ENCODE measurements at regions not wholly inside any gene's neighbourhood (a gene's known extent, or its start where the extent isn't known, plus 50 kb on each side); places are given as distances from the start of the nearest gene placed in this dataset.
"Not testable (repeated sequence)": the region's sequence is repeated elsewhere in the genome, so short reads cannot be mapped to it uniquely, and the experiment has no call there.

- not testable (repeated sequence) for DNase-seq (ENCODE audit: low read depth)
Observed at GRCh38 chr12:31162896-31163560, 89.4 kb downstream of the DDX11 start.

GRCh38 chr12:31174293-31174692 lies 100.6 kb downstream of the DDX11 start:
- not testable (repeated sequence) for DNase-seq (ENCODE audit: low read depth)

DNA sequence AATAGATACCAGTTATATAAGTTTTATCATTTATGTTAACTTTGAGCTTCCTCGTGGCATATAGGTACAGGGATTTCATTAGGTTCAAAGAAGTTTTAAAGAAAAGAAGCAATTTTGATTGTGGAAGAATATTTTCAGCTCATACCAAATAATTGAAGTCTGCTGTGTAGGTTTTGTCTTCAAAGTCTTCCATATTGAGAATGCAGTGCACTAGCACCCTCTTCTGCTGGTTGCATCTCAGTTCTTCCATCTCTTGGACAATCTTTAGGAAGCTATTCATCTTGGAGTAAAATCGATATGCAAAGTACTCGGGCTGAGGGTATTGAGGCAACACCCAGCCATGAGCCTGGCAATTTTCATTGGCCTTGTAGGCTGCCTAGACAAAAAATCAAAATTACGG lies 103.9 kb downstream of the DDX11 start:
- DNase-seq (ENCODE audit: low read depth) = not testable (repeated sequence)

- DNase-seq (ENCODE audit: low read depth) = not testable (repeated sequence)
Observed at GRCh38 chr12:31178875-31179274, 105.2 kb downstream of the DDX11 start.

GRCh38 chr12:31179627-31180237 lies 106.1 kb downstream of the DDX11 start:
- not testable (repeated sequence) for DNase-seq (ENCODE audit: low read depth)

DNA sequence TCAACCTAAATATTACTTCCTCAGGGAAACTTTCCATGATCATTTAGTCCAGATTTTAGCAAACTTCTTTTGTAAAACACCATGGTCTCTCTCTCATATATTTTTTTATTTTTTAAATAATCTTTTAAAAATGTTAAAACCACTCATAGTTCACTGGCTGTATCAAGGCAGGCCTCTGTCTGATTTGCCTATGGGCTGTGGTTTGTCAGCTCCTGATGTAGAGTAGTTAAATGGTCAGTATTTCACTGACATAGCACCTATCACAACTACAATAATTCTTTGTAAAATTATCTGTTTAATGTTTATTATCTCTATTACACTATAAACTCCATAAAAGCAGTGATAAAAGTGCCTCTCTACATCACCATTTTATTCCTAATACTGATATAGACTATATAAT lies 108.9 kb downstream of the DDX11 start:
- DNase-seq (ENCODE audit: low read depth) = not testable (repeated sequence)

DNA sequence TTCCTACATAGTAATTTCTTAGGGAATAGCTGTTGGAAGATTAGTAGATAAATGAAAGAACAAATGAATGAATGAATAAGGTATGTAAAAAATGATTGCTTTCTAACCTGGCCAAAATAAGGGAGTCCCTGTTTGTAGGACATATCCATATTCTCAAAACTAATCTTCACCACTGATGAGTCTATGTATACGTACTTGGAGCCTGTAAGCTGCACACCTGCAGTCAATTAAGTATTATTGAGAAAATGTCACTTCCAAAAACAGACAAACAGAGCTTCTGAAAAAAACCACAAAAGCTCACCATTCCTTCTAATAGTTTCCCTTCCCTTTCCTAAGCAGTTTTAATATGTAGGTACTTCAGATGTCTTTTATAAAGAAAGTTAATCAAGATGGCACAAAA lies 109.4 kb downstream of the DDX11 start:
- DNase-seq (ENCODE audit: low read depth) = not testable (repeated sequence)

DNA sequence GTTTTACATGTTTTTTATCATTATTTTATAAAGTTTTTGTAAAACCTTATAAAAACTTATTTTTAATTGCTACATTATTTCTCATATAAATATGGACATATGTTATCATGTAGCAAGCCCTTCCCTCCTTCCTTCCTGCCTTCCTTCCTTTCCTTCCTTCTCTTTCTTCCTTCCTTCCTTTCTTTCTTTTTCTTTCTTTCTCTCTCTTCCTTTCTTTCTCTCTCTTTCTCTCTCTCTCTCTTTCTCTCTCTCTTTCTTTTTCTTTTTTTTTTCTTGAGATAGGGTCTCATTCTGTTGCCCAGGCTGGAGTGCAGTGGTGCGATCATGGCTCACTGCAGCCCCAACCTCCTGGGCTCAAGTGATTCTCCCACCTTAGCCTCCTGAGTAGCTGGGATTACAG lies 110.2 kb downstream of the DDX11 start:
- DNase-seq (ENCODE audit: low read depth) = not testable (repeated sequence)

- DNase-seq (ENCODE audit: low read depth) = not testable (repeated sequence)
Observed at GRCh38 chr12:31184667-31185066, 111.0 kb downstream of the DDX11 start.

DNA sequence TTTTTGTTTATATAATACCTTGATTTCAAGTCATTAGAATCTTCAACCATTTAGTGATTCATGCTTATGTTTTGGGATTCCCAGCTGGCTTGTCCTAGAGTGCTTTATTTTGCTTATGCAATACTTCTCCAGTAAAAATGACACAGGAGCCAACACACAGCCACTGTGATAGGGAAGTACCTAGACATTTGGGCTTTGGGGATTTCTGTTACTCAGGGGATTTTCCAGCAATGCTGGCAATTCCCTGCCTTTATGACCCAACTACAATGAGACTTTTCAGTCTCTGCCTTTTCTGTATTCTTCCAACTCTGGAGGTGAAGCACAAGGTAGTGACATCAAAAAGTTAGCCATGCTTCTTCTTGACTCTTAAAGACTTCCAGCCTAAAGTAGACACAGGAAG lies 119.0 kb downstream of the DDX11 start:
- not testable (repeated sequence) for DNase-seq (ENCODE audit: low read depth)

DNA sequence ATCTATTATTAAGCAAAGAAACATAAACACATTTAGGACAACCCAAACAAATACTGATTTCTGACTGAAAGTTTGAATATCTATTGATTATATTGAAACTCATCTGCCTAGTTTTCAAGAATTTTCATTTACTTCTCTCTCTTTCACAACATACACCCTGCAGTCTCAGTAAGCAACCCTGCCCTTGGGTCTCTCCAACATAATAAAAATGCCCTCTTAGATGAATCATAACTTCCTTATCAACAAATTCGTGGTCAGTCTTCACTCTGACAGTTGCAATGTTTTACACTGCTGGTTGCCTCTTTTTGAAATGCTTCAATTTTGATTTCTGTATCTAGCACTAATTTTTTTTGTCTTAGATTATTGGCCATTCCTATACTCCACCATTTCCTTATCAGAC lies 122.0 kb downstream of the DDX11 start:
- peak; percentile 60 for DNase-seq (ENCODE audit: low read depth)

DNA sequence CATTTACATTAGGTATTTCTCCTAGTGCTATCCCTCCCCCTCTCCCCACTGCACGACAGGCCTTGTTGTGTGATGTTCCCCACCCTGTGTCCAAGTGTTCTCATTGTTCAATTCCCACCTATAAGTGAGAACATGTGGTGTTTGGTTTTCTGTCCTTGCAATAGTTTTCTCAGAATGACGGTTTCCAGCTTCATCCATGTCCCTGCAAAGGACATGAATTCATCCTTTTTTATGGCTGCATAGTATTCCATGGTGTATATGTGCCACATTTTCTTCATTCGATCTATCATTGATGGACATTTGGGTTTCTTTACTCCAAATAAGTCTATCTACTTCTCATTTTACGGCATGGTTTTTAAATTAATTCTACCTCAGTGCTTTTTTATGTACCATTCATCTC lies 125.8 kb downstream of the DDX11 start:
- DNase-seq (ENCODE audit: low read depth) = not testable (repeated sequence)

GRCh38 chr12:31201382-31201781 lies 124.6 kb downstream of the SINHCAF start:
- DNase-seq (ENCODE audit: low read depth) = no peak

DNA sequence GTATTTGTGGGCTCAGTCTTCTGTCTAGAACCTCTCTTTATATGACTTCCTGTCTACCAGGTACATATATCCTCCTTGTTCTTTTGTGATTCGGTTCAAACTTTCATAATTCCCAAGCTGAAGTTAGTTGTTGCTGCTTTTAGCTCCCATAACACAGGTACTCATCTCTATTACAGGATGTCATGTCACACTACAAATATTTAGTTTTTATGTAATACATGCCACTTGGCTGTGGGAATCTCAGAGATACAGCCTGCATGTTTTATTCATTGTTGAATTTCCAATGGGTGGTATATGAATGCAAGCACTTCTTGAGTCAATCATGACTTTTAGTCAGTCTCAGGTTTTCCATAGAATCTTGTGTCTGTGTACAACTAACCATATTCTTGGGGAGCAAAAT lies 122.7 kb downstream of the SINHCAF start:
- DNase-seq (ENCODE audit: low read depth) = no peak

- DNase-seq (ENCODE audit: low read depth) = peak; percentile 74
Observed at GRCh38 chr12:31205054-31205453, 120.9 kb downstream of the SINHCAF start.

- DNase-seq (ENCODE audit: low read depth) = peak; percentile 71
Observed at GRCh38 chr12:31206038-31206670, 119.8 kb downstream of the SINHCAF start.

DNA sequence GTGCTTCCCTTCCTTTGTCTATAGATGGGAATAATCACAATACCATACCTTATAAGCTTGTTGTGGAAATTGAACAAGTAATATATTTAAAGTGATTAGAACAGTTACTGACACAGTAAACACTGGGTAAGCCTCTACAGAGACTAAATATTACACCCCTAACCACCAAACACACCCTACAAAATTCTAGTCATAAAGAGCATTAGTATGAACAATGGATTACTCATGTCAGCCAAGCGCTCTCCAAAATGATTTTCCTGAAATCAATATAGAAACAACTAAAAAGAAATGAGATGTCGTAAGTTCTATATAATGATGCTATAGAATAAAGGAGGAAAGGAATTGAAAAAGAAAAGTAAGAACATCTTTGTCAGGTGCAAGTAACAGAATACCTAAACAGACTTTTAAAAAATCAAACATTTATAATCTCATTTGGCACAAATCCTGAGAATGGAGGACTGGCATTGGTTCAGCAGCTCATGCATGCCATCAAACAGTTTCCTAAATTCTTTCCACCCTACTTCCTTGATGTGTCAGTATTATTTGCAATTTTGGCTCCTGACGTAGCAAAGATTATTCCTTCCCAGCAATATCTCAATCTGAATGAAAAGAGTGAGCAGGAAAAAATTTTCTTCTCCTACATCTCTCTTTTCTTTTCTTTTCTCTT lies 118.0 kb downstream of the SINHCAF start:
- DNase-seq (ENCODE audit: low read depth) = no peak

DNA sequence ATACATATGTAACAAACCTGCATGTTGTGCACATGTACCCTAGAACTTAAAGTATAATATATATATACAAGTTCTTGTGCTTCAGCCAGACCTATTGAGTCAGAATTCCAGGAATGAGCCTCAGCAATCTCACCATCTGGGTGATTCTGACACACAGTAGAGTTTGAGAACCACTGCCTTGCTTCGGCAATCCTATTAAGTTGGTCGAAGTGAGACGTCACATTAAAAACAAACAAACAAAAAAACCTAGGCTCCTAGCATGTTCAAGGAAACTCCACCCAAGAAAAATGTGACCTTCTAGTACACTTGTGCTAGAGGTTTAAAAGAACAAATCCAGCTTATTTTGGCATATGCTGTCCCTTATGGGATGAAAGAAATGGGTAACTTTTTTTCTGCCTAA lies 115.8 kb downstream of the SINHCAF start:
- DNase-seq (ENCODE audit: low read depth) = no peak

DNA sequence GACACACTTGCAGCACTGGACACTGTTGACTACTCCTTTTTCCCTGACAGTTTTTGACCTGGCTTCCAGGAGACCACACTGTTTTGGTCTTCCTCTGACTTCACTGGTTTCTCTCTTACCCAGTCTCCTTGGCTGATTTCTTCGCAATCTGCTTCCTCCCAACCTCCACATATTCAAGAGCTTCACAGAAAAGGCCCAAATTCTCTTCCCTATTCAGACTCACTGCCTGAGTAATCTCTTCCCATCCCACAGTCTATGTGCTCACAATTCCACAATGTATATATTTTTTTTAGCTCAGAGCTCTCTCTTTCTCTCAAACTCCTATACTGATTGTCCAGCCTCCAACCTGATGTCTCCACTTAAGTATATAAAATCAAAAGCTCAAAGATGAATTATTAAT lies 115.4 kb downstream of the SINHCAF start:
- no peak for DNase-seq (ENCODE audit: low read depth)

- DNase-seq (ENCODE audit: low read depth) = peak; percentile 8
Observed at GRCh38 chr12:31214626-31215517, 111.1 kb downstream of the SINHCAF start.

GRCh38 chr12:31215518-31216232 lies 110.3 kb downstream of the SINHCAF start:
- DNase-seq (ENCODE audit: low read depth) = no peak
